ENCODE measurements at regions not wholly inside any gene's neighbourhood (a gene's known extent, or its start where the extent isn't known, plus 50 kb on each side); places are given as distances from the start of the nearest gene placed in this dataset.

DNA sequence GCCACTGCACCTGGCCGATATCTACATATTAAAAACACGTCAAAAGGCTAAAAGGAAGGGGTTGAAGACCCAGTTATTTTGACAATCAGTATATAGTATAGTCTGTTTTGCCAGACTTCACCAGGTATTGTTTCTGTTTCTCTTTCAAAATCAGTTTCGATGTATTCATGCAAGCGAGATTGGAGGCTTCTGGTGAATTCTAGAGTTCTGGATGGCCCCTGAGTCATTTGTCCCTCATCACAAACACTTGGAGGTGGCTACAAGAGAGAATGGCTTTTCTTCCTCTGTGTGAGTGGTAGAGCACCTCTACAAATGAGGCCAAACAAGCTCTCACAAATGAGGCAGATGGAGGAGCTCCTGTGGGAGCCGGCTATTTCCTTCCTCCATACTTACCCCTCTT is 68.6 kb upstream of the ADGRG2 start:
- Mint-ChIP-seq H3K36me3 (ENCODE audit: low read depth) (no peaks in the 10 kb centered on the region), H3K27ac (no peak overlapping the region), H3K4me1 (ENCODE audit: low read depth) (no peaks in the 10 kb centered on the region), H3K27me3 (ENCODE audit: insufficient read depth) (no peaks in the 10 kb centered on the region; the same call in none of the 2 replicates), H3K4me3 (no peak overlapping the region), H3K9me3 (no peaks in the 10 kb centered on the region)
- no peak for DNase-seq
- no peak for TF ChIP-seq CTCF (IDR thresholded peaks at IDR 0.05)

GRCh38 chrX:19193565-19193964 is 71.3 kb upstream of the ADGRG2 start:
- Mint-ChIP-seq H3K36me3 (ENCODE audit: low read depth) (no peaks in the 10 kb centered on the region), H3K27ac (no peak overlapping the region), H3K9me3 (no peaks in the 10 kb centered on the region), H3K4me3 (no peak overlapping the region), H3K4me1 (ENCODE audit: low read depth) (no peaks in the 10 kb centered on the region), H3K27me3 (ENCODE audit: insufficient read depth) (peaks cover 2% of the 10 kb centered on the region)
- no peak for DNase-seq
- TF ChIP-seq CTCF (IDR thresholded peaks at IDR 0.05), result no peak

GRCh38 chrX:19194285-19195242 is 72.3 kb upstream of the ADGRG2 start:
- Mint-ChIP-seq H3K4me3 (no peak overlapping the region), H3K9me3 (no peaks in the 10 kb centered on the region), H3K27me3 (ENCODE audit: insufficient read depth) (peaks cover 2% of the 10 kb centered on the region), H3K4me1 (ENCODE audit: low read depth) (no peaks in the 10 kb centered on the region), H3K36me3 (ENCODE audit: low read depth) (no peaks in the 10 kb centered on the region), H3K27ac (no peak overlapping the region)
- DNase-seq, result no peak
- no peak for TF ChIP-seq CTCF (IDR thresholded peaks at IDR 0.05)

GRCh38 chrX:19195243-19195610 is 73.0 kb upstream of the ADGRG2 start:
- H3K4me3 Mint-ChIP-seq, result no peak overlapping the region
- no peaks in the 10 kb centered on the region for H3K36me3 Mint-ChIP-seq (ENCODE audit: low read depth)
- peaks cover 2% of the 10 kb centered on the region for H3K27me3 Mint-ChIP-seq (ENCODE audit: insufficient read depth)
- TF ChIP-seq CTCF (IDR thresholded peaks at IDR 0.05), result no peak
- H3K4me1 Mint-ChIP-seq (ENCODE audit: low read depth), result no peaks in the 10 kb centered on the region
- H3K27ac Mint-ChIP-seq, result no peak overlapping the region
- H3K9me3 Mint-ChIP-seq, result no peaks in the 10 kb centered on the region; the same call in 1 of the 2 replicates
- no peak for DNase-seq

DNA sequence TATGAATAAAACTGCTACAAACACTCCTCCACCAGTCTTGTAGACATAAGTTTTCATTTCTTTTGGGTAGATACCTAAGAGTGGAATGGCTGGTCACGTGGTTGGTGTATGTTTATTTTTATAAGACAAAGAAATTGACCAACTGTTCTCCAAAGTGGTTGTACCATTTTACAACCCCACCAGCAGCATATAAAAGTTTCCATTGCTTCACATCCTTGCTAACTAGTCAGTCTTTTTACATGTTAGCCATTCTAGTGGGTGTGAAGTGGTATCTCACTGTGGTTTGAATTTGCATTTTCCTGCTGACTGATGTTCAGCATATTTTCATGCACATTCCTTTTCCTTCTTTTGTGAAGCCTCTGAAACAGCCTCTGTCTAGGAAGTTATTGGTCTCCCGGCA is 76.2 kb upstream of the ADGRG2 start:
- Mint-ChIP-seq H3K9me3 (no peaks in the 10 kb centered on the region; the same call in 1 of the 2 replicates), H3K27ac (no peak overlapping the region), H3K4me3 (no peak overlapping the region), H3K4me1 (ENCODE audit: low read depth) (no peaks in the 10 kb centered on the region), H3K36me3 (ENCODE audit: low read depth) (no peaks in the 10 kb centered on the region), H3K27me3 (ENCODE audit: insufficient read depth) (peaks cover 2% of the 10 kb centered on the region; the same call in 1 of the 2 replicates)
- TF ChIP-seq CTCF (IDR thresholded peaks at IDR 0.05), result no peak
- no peak for DNase-seq
